Fibroblast of mammary gland (primary cell): ENCODE measurements at regions not wholly inside any gene's neighbourhood (a gene's known extent, or its start where the extent isn't known, plus 50 kb on each side); places are given as distances from the start of the nearest gene placed in this dataset.

ENCODE experiments used
- DNase-seq: peaks from one replicate; pipeline ENCODE4 v3.0.0-alpha.2; 2010; ENCODE audit warnings: low read depth
- H3K4me3 ChIP-seq: 2 replicates; pipeline ENCODE4 v1.5.1; 2011; ENCODE audit warnings: low read depth, mild to moderate bottlenecking, low read length, moderate library complexity; ENCODE audit not compliant: control insufficient read depth
- TF ChIP-seq, protein P1 (sequence below): conservative IDR thresholded peaks from 2 replicates; pipeline ENCODE4 v1.5.1; 2011; ENCODE audit warnings: low read depth, low read length, inconsistent platforms; ENCODE audit not compliant: control insufficient read depth, insufficient read depth

DNA sequence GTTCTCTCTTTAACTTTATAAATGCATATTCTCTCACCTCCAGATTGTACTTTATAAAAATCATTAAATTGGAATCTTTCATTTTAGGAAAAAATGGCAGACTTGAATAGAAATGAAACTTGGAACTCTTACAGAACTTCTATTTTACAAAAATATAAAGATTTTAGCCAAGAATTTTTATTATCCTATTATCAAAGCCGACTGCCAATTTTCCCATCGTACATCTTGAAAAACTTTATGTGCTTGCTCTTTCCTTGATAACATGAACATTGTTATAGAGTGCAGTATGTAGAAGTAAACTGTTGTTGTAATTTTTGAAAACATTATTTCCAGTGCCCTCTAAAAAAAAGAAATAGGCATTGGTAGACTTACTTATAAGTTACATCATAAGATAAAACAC lies 475.7 kb upstream of the REG3G start:
- TF ChIP-seq, protein P1, sequence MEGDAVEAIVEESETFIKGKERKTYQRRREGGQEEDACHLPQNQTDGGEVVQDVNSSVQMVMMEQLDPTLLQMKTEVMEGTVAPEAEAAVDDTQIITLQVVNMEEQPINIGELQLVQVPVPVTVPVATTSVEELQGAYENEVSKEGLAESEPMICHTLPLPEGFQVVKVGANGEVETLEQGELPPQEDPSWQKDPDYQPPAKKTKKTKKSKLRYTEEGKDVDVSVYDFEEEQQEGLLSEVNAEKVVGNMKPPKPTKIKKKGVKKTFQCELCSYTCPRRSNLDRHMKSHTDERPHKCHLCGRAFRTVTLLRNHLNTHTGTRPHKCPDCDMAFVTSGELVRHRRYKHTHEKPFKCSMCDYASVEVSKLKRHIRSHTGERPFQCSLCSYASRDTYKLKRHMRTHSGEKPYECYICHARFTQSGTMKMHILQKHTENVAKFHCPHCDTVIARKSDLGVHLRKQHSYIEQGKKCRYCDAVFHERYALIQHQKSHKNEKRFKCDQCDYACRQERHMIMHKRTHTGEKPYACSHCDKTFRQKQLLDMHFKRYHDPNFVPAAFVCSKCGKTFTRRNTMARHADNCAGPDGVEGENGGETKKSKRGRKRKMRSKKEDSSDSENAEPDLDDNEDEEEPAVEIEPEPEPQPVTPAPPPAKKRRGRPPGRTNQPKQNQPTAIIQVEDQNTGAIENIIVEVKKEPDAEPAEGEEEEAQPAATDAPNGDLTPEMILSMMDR = no peak

DNA sequence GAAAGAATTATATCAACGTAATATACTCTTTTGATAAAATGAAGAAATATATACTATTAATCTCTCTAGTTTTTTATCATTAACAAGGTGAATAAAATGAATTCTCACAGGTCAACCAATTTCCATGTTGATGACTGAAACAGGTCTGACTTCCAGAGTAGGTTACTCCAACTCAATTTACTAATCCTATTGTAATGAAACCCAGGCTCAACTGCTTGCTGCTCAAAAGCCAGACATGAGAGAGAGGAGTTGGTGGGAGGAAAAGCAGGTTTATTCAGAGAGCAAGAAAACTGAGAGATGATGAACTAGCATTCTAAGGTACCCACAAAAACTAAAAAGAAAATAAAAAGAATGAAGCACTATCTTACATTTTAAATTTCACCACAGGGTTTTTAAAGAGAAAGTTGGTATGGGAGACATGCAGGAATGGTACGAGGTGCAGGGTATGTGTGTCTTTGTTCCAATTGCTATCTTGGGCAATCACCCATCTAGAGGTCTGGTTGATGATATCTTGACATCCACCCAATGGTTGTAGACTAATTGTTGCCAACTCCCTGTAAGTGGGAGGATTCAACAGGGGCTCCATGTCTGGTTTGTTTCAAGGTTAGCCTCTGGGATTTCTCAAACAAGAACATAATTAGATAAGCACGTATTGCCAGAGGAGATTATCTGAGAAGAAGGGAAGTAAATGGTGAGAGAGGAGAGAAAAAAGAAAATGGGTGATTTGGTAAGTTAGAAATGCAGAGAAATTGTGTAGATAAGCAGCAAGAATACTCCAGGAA lies 471.4 kb upstream of the REG3G start:
- H3K4me3 ChIP-seq = no peak overlapping the region
- TF ChIP-seq, protein P1 = no peak
- no peak for DNase-seq

More for the DNA sequence above, 475.7 kb upstream of the REG3G start:
- no peak overlapping the region for H3K4me3 ChIP-seq
- no peak for DNase-seq

DNA sequence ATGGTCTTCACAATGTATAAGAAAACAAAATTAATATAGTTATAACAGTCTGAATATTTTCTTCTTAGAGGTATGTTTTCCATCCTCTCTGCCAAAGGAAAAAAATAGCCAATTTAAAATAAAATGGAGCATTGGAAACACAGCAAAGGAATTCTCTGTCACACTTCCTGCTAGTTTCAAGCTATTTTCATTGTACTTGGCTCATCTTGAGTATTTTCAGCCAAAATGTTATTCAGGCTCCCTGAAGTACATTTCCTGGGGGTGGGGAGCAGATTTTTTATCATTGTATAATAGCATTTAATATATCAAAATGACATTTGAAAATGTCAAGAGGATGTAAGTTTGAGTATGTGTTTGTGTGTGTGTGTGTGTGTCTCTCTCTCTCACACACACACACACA lies 463.6 kb upstream of the REG3G start:
- TF ChIP-seq, protein P1 = no peak
- DNase-seq = no peak
- H3K4me3 ChIP-seq = no peak overlapping the region

DNA sequence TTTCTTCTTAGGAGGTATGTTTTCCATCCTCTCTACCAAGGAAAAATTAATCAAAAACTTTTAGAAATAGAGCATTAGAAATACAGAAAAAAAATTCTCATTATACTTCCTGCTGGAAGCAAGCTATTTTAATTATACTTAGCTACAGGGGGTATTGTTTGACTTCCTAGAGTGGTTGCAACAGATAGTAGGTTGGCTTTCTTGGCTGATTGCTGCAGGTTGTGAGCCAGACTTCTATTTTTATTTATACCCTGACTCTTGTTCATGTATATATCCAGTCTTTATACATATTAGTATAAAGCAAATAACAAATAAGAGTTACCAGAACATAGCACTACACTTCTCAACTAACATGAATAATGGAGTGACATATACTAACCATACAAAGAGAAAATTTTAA lies 460.8 kb upstream of the REG3G start:
- no peak overlapping the region for H3K4me3 ChIP-seq
- DNase-seq = no peak
- TF ChIP-seq, protein P1 = no peak

DNA sequence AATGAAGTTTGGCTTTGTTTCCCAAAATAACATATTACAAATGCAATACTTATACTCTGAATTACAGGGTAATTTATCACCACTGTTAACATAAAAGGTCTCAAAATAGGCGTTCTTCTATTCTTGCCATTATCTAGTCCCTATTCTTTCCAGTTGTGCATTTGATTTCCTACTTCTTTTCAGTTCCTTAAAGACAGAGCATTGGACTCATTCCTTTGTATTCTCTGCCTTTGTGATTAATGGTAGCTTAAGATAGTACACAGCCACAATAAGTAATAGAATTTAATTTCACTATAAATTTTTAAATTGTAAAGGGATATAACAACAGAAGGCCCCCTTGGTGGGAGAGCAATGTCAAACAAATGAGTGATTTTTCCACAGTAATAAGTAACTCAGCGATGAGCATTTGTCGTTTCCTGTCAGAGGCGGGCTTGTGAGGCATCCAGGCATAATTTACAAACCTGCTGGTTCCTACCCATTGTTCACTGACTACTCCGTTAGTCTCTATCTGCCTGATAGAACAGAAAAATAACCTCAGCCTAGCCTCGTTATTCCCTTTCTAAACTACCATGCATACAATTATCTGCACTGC lies 456.6 kb upstream of the REG3G start:
- TF ChIP-seq, protein P1 = no peak
- DNase-seq = no peak
- H3K4me3 ChIP-seq = no peak overlapping the region

DNA sequence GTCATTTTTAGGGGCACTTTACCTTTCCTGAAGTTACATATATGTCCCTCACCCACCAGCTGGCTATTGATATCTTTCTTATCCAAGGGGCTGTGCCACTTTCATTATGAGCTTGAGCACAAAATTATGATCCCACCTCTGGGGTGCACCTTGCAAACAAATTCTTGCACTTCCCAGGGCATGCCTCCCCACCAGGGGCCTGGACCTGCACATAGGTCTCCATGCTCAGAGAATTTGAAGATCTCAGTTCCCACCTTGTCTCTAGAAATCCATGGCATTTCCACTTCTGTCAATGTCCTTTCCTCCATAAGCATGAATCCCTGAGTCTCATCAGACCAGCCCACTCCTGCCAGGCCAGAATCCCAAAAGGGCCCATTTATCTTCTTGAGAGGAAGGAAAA lies 449.1 kb upstream of the REG3G start:
- TF ChIP-seq, protein P1 = no peak
- no peak overlapping the region for H3K4me3 ChIP-seq
- DNase-seq = no peak

DNA sequence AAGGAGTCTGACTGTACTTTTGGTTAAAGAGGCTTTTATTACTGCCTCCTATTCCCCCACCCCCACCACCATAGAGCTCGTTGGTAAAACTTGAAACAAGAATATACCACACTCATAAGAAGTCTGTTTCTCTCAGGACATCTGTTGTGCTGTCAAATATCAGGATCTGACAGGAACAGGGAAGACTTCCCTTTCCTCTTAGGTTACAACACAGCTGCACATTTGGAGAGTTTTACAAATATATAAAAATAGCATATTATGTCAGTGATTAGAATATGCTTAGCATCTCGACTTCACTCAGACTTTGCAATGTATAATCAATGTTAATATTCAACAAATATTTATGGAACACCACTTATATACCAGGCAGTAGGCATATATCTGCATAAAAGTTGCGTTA lies 439.6 kb upstream of the REG3G start:
- DNase-seq = no peak
- no peak overlapping the region for H3K4me3 ChIP-seq
- TF ChIP-seq, protein P1 = no peak
